ENCODE measurements at regions not wholly inside any gene's neighbourhood (a gene's known extent, or its start where the extent isn't known, plus 50 kb on each side); places are given as distances from the start of the nearest gene placed in this dataset.
"Not testable (repeated sequence)": the region's sequence is repeated elsewhere in the genome, so short reads cannot be mapped to it uniquely, and the experiment has no call there.

- no peak for TF ChIP-seq CTCF (IDR thresholded peaks at IDR 0.05; ENCODE audit: control extremely low read depth, extremely low read depth, low read depth, missing control alignments)
- DNase-seq (ENCODE audit: extremely low spot score): no peak
- CTCF ChIA-PET: interaction anchor here (1.2 to 2.6 kb wide), 2 partner anchors 7 to 11 kb away, joined by 3 to 10 read pairs; no protein-coding TSS in a partner anchor
- POLR2A ChIA-PET: no interaction called here
These were observed 554.0 kb upstream of the ARRDC3 start for GRCh38 chr5:91937121-91937520.

DNA sequence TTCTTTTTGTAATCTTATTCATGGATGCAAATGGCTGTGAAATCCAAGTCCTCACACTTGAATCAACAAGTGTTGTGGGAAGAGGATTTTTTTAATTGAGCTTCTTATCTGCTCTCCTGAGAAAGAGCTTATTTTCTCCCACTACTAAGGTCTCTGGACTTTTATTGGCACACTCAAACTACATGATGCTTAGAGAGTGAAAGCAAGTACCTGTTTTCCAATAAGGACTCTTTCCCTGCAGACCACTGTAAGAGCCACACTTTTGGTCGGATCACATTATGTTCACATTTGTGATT, 546.4 kb upstream of the ARRDC3 start:
- no peak for DNase-seq (ENCODE audit: extremely low spot score)
- ChIA-PET CTCF (interaction anchor here (0.7 to 1.9 kb wide), 9 partner anchors 9 to 60 kb away, joined by 3 to 10 read pairs (median 3); no protein-coding TSS in a partner anchor), POLR2A (no interaction called here)
- TF ChIP-seq CTCF (IDR thresholded peaks at IDR 0.05; ENCODE audit: control extremely low read depth, extremely low read depth, low read depth, missing control alignments): no peak

DNA sequence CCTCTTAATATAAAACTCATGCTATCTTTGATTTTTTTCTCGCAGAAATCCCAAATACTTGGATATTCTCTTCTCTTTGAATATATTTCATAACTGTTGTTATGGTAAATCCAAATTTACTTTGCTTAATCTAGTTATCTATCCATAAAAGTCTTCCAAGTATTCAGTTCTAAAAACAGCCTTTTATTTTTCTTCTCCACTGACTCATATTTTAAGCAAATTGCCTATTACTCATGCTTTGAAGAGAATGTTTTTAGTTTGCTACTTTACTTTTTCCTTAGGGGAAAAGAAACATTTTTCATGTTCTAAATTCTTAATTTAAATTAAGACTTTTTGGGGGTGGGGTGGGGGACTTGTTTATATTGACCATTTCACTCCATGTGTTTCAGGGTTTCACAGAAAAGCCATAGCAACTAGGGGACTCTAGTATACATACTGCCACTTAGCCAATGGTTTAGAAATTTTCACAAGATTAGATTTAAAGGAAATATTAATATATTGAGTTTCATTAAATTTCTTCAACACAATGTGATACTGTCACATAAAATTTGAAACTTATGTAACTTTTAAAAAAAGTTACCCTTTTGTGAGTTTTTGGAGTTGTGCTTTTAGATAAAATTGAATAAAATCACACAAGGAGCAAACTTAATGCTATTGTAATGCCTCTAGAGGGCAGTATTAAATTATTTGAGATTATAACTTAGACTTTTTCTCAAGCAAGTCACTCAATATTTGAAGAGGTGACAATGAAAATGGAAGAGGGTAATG, 545.8 kb upstream of the ARRDC3 start:
- POLR2A ChIA-PET: no interaction called here

GRCh38 chr5:91927439-91927838, 544.3 kb upstream of the ARRDC3 start:
- no peak for DNase-seq (ENCODE audit: extremely low spot score)
- ChIA-PET POLR2A (no interaction called here), CTCF (no interaction called here)
- TF ChIP-seq CTCF (IDR thresholded peaks at IDR 0.05; ENCODE audit: control extremely low read depth, extremely low read depth, low read depth, missing control alignments): no peak

More for the DNA sequence above, 545.8 kb upstream of the ARRDC3 start:
- CTCF ChIA-PET: interaction anchor here (1.0 to 1.9 kb wide), 7 partner anchors 9 to 60 kb away, joined by 3 to 10 read pairs (median 3); no protein-coding TSS in a partner anchor
- peak; percentile 45 for TF ChIP-seq CTCF (IDR thresholded peaks at IDR 0.05; ENCODE audit: control extremely low read depth, extremely low read depth, low read depth, missing control alignments)
- DNase-seq (ENCODE audit: extremely low spot score): peak; percentile 9

- no peak for DNase-seq (ENCODE audit: extremely low spot score)
- CTCF ChIA-PET: interaction anchor here (1.3 kb wide), 1 partner anchor 23 kb away, joined by 4 read pairs; no protein-coding TSS in a partner anchor
- TF ChIP-seq CTCF (IDR thresholded peaks at IDR 0.05; ENCODE audit: control extremely low read depth, extremely low read depth, low read depth, missing control alignments): no peak
- POLR2A ChIA-PET: no interaction called here
These were observed 542.1 kb upstream of the ARRDC3 start for GRCh38 chr5:91925249-91925648.

DNA sequence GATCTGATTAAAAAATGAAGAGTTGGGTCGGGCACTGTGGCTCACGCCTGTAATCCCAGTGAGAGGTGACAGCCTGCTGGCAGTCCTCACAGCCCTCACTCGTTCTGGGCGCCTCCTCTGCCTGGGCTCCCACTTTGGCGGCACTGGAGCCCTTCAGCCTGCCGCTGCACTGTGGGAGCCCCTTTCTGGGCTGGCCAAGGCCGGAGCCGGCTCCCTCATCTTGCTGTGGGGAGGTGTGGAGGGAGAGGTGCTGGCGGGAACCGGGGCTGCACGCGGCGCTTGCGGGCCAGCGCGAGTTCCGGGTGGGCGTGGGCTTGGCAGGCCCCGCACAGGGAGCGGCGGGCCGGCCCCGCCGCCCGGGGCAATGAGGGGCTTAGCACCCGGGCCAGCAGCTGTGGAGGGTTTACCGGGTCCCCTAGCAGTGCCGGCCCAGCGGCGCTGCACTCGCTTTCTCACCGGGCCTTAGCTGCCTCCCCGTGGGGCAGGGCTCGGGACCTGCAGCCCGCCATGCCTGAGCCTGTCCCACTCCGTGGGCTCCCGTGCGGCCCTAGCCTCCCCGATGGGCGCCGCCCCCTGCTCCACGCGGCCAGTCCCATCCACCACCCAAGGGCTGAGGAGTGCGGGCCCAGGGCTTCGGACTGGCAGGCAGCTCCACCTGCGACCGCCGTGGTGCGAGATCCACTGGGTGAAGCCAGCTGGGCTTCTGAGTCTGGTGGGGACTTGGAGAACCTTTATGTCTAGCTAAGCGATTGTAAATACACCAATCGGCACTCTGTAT, 534.1 kb upstream of the ARRDC3 start:
- DNase-seq (ENCODE audit: extremely low spot score); POLR2A ChIA-PET: not testable (repeated sequence)
- CTCF ChIA-PET: interaction anchor here (1.6 kb wide), 1 partner anchor 22 kb away, joined by 3 read pairs; no protein-coding TSS in a partner anchor

DNA sequence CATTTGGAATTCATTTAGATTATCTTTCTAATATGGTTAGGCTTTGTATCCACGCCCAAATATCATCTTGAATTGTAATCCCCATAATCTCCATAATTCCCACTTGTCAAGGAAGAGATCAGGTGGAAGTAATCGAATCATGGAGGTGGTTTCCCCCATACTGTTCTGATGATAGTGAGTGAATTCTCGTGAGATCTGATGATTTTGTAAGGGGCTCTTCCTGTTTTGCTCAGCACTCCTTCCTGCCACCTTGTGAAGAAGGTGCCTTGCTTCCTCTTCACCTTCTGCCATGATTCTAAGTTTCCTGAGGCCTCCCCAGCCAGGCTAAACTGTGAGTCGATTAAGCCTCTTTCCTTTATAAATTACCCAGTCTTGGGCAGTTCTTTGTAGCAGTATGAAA, 527.5 kb upstream of the ARRDC3 start:
- no peak for TF ChIP-seq CTCF (IDR thresholded peaks at IDR 0.05; ENCODE audit: control extremely low read depth, extremely low read depth, low read depth, missing control alignments)
- DNase-seq (ENCODE audit: extremely low spot score): no peak
- CTCF ChIA-PET: no interaction called here
- POLR2A ChIA-PET: no interaction called here

Measured in GM10248 (cell line).